ENCODE measurements at regions not wholly inside any gene's neighbourhood (a gene's known extent, or its start where the extent isn't known, plus 50 kb on each side); places are given as distances from the start of the nearest gene placed in this dataset.

DNA sequence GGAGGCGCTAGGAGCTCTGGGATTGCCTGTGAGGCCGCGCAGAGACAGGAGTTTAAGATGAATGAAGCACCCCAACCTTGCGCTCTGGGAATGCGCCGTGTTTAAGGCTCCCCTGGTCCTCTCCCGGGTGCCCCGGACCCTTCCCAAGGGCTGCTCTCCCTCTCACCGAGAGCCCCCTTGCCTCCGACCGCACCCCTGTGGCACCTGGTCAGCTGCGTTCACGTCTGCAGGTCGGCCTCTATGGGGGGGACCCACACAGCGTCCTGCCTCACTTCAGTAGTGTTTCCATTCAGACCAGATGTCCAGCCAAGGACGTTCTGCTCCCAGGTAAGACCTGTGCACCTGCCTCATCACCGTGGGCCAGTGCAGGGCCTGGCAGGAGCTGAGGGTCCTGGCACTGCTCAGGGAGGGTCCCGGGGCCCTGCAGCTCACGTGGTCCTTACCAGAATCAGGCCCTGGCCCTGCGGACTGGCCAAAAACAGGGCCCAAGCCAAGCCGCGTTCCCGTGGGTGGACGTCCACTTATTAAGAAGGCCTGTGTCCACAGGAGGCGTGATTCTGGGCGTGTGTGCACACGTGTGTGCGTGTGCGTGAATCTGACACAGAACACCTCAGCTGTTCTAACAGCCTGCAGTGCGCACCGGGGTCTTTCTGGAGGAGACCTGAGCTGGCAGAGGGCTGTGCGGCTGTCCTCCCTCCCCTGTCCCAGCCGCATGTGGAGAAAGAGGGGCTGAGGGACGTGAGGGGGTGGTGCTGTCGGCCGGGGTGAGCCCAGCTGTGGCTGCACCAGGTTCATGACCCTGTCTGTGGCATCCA is 79.9 kb upstream of the BHLHE23 start:
- no peak for DNase-seq (ENCODE audit: low spot score)

DNA sequence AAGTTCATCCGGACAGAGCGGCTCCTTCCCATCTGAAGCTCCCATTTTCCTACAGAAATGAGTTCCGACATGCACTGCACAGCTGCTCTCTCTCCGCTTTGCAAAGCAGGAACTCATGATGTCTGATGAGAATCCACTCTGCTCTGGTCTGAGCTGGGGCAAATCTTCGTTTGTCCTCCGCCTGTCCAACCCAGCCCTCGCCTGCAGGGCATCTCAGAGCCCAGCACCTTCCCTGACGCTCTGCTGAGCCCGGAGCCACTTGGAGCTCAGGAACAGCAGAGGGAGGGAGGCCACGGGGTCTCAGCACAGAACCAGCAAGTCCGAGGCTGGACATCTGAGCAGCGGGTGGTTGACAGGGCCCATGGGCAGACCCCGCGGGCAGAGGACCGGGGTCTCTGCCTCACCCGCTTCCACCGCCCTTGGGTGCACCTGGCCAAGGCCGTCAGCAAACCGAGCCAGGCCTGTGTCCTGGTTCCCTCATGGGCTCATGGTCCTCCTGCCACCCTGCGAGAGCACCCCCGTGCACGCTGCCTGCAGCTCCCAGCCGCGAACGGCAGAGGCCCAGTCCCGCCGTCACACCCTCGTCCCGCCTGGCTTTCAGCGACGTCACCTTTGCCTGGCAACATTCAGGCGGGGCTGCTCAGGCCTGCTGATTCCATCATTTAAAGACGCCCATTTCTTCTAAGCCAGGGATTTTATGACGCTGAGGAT is 78.5 kb upstream of the BHLHE23 start:
- DNase-seq (ENCODE audit: low spot score), result no peak

DNA sequence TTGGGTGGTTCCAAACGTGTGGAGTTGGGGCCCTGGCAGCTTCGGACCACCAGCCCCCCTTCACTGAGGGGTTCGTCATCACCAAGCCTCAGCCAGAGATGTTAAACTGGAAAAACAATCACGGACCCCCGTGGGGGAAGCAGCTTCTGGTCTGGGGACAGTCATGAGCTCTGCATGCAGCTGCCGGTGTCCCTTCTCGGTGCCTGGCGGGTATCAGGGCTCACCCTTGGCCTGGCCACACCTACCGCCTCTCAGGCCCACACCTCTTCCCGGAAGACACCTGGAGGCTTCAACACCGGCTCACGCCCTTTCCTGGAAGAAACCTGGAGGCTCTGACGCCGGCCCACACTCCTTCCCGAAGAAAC is 77.8 kb upstream of the BHLHE23 start:
- DNase-seq (ENCODE audit: low spot score), result no peak

DNA sequence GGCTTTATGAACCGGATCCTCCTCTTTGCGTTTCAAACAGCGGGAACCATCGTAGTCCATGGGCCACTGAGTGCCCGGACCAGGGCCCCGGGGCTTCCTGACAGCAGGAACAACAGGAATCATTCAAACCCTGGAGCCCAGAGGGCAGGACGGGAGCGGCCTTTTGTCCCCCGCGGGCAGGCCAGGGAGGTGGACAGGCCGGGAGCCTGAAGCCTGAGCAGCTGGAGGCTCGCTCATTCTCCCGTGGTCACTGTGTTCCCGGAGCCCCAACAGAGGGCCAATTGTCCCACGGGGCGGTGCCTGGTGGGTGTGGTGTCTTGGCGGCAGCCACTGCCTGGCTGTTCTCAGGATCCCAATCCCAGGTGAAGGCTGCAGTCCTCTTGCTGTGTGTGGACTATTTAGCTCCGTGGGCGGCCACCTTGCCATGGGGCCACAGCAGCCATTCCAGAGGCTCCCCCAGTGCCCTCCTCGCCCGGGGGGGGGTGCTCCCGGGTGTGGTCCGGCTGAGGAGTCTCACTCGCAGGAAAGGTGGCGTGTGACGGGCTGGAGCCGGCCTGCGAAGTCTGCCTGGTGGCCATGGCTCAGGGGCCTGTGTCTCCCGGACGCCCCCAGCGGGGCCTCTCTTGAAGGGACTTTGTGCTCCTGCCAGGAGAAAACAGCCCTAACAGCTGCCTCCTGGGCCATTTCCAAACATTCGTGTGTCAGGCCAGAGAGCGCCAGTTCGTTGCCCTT is 77.2 kb upstream of the BHLHE23 start:
- DNase-seq (ENCODE audit: low spot score), result no peak

DNA sequence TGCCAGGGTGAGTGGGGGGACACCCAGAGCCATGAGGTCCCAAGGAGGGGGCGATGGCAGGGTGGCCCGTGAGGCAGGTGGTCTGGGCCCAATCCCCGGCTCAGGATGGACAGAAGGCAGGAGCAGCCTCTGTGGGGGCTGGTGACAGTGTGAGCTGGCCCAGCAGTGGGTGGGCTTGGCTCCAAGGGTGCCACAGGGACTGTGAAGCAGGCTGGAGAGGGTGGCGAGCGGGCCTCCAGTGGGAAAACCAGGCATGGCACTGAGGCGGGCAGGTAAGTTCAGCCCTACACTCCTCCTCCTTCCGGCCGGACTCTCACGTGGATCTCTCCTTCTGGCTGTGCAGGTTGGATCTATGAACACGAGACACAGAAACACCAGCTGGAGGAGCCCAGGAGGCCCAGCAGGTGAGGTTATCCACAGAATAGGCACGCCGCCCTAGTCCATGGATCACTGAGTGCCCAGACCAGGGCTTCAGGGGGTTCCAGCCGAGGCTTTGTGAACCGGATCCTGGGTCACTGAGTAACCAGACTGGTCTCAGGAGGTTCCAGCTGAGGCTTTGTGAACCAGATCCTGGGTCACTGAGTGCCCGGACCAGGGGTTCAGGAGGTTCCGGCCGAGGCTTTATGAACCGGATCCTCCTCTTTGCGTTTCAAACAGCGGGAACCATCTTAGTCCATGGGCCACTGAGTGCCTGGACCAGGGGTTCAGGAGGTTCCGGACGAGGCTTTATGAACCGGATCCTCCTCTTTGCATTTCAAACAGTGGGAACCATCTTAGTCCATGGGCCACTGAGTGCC is 76.4 kb upstream of the BHLHE23 start:
- no peak for DNase-seq (ENCODE audit: low spot score)

DNA sequence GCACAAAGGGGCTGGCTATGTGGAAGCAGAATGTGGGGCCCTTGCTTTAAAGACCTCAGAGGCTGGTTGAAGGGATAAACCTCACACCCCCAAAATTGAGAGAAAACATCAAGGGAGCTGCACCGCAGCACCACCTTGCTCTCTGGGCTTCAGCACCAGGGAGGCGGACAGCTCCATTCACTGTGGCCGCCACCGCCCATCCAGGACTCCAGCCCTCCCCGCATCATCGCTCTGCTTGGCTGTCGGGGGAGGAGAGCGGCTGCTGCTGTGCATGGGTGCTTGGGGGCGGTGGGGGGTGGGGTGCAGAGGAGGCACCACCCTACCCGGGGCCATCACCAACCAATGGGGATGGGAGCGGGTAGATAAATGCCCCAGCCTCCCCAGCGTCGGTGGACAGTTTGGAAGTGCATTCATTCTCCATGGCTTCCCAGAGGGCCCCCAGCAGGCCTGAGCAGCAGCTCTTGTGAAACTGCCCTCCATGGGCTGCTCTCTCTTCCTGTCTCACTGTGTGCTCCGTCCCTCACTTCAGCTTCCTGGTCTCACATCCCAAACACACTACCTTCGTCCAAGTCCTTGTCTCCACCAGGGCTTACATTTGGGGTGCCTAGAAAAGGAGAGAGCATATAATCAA is 75.7 kb upstream of the BHLHE23 start:
- DNase-seq (ENCODE audit: low spot score), result peak; percentile 1

DNA sequence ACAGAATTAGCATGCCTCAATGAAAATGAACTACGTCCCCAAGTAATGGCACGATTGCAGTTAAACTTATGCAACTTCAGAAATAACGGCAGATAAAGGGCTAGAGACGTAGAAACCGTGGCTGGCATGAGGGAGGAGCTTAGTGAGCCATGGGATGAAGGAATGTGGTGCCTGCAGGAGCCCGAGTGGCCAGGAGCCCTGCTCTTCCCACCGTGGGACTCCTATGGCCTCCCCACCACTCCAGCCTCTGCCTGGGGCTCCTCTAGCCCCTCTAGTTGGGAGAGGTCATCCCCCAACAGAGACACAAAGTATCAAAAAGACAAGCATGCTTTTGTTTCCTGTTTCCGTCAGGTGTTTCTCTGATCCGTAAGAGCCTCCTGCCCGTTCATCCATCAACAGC is 75.1 kb upstream of the BHLHE23 start:
- no peak for DNase-seq (ENCODE audit: low spot score)

DNA sequence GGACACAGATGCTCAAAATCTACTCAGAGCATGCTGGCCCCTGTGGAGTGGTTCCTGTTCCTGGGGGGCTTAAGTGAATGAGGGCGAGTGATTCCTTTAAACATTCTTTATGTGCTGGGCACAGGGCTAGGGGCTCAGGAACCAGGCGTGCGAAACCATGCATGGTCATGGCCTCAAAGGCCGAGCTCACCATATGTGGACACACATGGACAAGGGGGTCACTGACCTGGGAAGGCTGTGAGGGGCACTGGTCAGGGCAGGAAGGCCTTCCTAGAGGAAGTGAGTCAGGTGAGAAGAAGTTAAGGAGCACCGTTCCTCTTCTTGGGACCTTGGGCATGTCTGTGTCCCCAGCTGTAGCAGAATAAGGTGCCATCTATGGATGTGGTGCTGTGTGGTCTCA is 74.6 kb upstream of the BHLHE23 start:
- no peak for DNase-seq (ENCODE audit: low spot score)

DNA sequence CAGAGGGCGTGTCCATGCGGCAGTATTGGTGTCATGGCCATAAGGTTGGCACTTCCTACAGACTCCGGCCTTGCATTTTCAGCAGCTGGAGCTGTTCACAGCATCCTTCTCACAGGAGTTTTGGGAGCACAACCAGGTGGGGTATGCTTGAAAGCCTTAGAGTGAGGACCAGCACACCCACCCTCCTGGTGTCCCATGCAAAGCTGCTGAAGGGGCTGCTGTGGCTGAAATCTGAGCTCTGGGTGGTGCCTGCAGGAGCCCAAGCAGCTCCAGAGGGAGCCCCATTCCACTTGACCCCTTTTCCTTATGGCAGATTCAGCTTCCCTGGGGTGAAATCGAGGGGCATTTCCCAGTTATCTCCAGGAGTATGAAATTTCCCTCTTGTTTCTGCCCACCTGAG is 74.0 kb upstream of the BHLHE23 start:
- no peak for DNase-seq (ENCODE audit: low spot score)

DNA sequence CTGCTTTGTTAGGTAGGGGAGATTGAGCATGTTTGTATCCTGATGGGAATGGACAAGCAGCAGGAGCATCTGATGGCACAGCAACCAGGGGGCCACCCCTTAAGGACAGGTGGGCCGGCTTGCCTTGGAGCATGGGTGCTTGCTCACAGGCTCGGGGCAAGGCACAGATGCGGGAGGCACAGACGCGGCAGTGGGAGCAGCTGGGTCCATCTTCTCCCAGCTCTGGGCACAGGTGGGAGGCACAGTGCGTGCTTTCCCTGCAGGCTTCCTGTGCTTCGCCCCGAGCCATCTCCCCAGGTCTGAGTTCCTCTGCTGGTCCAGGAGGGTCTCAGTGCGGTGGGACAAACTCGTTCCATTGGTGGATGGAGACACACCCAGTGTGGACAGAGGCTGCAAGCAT is 73.6 kb upstream of the BHLHE23 start:
- DNase-seq (ENCODE audit: low spot score), result no peak

DNA sequence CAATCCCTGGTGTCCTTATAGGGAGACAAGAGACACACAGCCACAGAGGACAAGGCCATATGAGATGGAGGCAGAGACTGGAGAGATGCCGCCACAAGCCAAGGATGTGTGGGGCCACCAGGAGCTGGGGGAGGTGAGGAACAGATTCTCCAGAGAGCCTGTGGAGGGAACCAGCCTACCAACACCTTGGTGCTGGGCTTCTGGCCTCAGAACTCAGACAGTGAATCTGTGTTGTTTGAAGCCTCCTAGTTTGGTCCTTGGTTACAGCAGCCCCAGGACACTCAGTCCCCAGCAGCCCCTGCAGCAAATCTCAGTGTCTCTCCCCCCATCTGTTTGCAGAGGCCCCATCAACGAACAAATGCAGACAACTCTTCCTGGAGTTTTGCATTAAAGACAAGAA is 73.2 kb upstream of the BHLHE23 start:
- DNase-seq (ENCODE audit: low spot score), result no peak

DNA sequence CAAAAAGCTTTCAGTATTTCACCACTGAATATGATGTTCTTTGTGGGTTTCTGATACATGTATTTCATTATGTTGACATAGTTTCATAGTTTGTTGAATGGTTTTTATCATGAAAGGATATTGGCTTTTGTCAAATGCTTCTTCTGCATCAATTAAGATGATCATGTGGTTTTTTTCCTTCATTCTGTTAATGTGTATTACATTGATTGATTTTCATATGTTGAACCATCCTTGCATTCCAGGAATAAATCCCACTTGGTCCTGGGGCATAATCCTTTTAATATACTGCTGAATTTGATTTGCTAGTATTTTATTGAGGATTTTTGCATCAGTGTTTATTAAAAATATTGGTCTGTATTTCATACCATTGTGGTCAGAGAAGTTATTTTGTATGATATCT is 70.9 kb upstream of the BHLHE23 start:
- no peak for DNase-seq (ENCODE audit: low spot score)

DNA sequence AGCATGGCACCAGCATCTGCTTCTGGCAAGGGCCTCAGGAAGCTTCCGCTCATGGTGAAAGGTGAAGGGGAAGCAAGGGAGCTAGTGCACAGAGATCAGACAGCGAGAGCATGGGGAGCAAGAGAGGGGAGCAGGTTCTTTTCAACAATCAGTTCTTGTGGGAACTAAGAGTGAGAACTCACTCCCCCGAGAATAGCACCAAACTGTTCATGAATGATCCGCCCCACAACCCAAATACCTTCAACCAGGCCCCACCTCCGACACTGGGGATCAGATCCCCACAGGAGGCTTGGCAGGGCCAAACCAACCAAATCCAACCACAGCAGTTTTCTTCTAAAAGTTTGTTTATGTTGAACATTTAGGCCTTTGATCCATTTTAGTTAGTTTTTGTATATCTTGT is 69.7 kb upstream of the BHLHE23 start:
- no peak for DNase-seq (ENCODE audit: low spot score)

DNA sequence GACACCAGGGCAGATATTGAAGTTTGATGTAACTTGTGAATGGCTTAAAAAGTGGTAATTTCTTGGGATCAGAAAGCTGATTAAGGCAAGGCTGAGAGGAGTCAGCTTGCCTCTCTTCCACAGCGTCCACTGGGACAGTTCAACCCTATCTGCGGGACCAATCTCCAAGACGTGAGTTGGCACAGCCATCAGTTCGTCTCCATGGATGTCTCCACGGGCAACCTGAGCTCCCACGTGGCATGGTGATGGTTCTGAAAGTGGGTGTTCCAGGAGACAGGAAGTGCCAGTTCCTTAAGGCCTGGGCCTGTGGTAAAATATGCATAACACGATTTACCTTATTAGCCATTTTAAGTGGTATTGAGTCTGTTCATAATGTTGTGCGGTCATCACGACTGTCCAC is 67.9 kb upstream of the BHLHE23 start:
- DNase-seq (ENCODE audit: low spot score), result no peak

DNA sequence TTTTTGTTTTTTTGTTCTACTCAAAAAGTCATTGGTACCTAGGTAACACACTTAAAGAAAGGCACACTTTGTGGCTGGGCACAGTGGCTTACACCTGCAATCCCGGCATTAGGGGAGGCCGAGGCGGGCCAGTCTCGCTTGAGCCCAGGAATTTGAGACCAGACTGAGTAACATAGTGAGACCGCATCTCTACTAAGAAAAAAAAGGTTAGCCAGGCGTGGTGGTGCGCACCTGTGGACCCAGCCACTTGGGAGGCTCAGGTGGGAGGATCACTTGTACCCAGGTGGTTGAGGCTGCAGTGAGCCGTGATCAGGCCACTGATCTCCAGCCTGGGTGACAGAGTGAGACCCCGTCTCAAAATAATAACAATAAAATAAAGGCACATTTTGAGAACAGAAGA is 67.4 kb upstream of the BHLHE23 start:
- no peak for DNase-seq (ENCODE audit: low spot score)

DNA sequence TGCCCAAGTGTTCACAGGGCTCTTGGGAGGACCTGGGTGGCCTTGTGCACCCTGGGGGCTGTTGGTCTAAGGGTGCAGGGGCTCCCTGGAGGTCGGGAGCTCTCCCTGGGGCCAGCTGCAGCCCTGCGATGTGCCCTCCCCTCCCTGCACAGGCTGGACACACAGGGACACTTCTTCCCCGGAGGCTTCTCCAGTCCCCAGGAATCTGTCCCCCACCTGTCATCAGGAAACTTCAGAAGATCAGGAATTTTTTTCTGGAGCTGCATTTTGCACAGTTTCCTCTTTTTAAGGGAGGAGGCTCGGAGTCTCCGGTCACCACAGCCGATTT is 66.9 kb upstream of the BHLHE23 start:
- DNase-seq (ENCODE audit: low spot score), result no peak

DNA sequence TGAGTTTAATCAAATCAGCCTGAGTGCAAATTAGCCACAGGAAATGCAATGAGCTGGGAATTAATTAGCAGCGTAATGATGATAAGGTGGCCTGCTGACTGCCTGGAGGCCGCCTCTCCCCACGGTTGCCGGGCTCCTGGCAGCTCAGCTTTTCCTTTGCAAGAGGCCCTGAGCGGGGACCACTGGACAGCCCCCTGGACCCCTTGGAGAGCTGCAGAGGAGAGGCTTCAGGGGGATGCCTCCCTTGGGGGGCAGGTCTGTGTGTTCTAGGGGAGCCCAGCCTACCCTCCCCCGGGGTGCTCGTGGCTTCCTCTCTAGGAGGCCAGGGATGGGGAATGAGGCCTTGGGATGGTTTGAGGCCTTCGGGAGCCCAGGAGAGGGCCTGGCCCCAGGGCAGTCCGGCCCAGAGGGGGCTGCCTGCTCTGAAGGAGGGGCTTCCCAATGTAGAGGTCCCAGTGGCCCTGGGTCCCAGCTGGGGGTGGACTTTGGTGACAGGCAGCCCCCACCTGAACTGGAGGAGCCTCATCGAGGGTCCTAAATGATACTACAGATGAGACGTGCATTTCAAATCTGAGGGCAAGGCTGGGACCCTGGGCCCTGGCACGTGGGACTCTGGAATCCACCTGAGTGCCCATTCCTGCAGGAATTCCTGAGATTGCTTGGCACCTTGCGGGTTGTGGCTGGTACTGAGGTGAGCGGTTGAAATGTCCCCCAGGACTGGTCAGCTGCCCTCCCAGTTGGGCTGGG is 66.4 kb upstream of the BHLHE23 start:
- DNase-seq (ENCODE audit: low spot score), result no peak

DNA sequence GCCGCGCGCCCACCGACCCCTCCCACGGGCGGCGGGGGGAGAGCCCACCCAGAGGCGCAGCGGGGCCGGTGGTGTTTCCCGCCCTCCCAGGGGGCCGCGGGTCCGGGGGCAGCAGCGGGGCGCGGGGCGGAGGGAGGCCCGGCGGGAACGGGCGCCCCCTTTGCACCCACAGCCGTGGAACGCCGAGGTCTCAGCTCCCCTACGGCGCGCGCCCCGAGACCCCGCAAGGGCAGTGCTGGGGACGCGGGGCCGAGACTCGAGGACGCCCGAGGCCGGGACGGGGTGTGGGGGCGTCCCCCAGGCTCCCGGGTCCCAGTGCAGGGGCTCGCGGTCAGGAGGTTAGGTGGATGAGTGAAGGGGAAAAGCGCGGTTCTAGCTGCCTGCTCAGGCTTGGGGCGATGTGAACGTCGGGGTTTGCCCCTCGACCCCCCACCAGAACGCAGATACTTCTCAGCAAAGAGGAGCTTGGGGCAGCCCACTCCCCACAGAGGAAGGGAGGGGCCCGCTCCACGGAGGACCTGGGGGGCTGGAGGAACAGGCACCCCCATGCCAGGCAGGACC is 65.5 kb upstream of the BHLHE23 start:
- no peak for DNase-seq (ENCODE audit: low spot score)

DNA sequence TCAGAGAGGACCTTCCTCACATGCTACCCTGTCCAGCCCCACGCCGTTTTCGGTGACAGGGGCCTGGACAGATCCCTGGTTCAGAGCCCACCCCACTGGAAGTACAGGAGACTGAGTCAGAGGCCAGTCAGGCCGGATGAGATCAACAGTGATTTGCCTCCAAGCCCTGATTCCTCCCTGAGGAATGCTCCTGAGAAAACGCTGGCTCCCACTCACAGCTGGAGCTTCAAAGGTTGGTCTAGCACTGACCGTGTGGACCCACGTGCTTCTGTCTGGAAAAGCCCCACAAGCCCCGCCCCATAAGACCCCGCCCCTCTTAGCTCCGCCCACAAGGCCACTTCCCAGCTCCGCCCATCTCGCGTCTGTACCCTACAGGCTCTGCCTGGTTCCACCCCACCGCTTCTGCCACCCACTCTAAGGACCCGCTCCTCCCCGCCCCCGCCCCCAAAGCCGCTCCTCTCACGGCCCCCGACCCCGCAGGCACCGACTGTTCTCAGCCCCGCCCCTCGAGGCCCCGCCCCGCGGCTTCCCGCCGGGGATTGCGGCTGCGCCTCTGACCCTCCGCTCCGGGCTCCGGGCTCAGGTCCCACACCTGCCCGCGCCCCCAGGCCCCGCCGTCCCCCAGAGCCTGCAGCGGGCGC is 64.9 kb upstream of the BHLHE23 start:
- DNase-seq (ENCODE audit: low spot score), result no peak

DNA sequence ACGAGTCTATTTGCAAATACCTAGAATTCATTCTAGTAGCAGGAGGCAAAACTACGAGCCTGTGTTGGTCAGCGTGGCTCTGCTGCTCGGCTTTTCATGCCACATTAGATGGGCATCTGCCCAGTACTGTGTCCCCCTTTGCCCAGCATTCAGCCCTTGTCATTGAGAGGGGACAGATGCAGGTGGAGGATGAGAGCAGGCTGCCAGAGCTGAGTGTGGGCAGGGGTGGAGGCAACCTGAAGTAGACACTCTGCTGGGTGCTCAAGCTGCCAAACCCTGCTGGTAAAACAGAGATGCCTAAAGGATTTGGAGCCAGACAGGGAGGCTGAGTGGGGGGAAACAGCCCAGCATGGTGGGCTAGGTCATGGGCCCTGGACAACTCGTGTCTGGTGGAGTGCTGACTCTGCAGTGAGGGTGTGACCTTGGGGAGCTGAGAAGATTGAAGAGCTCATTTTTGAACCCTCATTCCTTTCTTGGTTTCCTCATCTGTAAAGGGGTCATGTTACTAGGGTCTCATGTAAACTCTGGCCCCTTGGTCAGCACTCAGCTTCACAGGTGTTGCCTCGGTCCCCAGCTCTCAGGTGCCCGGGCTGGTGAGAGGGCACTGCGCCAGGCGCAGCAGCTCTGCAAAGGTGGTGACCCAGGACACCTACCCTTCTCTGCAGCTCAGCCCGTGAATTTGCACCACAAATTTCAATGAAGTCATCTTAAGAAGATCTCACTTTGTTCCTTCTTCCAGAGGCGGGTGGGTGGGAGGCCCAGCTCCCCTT is 64.2 kb upstream of the BHLHE23 start:
- no peak for DNase-seq (ENCODE audit: low spot score)
